NB4 (cell line): ENCODE measurements at regions not wholly inside any gene's neighbourhood (a gene's known extent, or its start where the extent isn't known, plus 50 kb on each side); places are given as distances from the start of the nearest gene placed in this dataset.

Experiments used
- MYC ChIP-seq: IDR thresholded peaks from 2 replicates; pipeline ENCODE4 v1.6.1; 2011; ENCODE audit warnings: low read depth, low read length
- POLR2A ChIP-seq: IDR thresholded peaks from 2 replicates; pipeline ENCODE4 v1.6.1; 2011; ENCODE audit warnings: mild to moderate bottlenecking; ENCODE audit not compliant: insufficient read length; ENCODE audit errors: extremely low read depth
- TF ChIP-seq, protein P1 (sequence below): IDR thresholded peaks from one replicate; pipeline ENCODE4 v1.5.1; 2012; ENCODE audit warnings: low read depth, low read length
- TF ChIP-seq, protein P2 (sequence below): IDR thresholded peaks from 2 replicates; pipeline ENCODE4 v1.6.1; 2011; ENCODE audit warnings: low read depth, low read length

DNA sequence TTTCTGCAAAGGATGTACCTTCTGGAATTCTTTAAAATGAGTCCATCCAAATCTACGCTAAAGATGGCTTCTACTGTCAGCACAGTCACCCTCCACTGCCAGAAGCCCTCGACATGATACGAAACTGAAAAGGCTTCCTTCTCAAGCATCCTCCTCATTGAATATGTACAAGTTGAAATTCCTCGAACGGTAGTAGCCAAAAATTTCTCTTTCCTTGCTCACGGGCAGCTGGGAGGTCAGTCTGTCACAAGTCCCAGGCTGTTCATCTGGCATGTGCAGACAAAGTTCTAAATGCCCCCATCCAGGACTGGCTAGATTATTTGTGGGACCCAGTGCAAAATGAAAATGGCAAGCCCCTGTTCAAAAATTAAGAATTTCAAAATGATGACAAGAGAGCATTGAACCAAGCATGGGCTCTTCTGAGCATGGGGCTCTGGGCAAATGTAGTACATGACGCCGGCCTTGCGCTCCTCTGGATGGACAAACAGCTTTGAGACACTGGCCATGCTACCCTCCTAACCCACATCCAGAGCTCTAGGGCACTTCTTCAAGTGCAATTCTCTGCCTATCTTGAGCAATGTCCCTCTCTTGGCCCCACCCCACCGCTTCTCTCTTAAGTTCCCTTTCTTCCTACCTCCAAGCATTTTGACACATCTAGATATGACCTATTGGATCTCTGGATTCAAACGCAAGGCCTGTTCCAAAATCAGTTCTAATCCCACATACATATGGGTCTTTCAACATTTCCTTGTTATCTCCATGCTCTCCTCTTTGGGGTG, 78.9 kb upstream of the FLT1 start:
- TF ChIP-seq, protein P1, sequence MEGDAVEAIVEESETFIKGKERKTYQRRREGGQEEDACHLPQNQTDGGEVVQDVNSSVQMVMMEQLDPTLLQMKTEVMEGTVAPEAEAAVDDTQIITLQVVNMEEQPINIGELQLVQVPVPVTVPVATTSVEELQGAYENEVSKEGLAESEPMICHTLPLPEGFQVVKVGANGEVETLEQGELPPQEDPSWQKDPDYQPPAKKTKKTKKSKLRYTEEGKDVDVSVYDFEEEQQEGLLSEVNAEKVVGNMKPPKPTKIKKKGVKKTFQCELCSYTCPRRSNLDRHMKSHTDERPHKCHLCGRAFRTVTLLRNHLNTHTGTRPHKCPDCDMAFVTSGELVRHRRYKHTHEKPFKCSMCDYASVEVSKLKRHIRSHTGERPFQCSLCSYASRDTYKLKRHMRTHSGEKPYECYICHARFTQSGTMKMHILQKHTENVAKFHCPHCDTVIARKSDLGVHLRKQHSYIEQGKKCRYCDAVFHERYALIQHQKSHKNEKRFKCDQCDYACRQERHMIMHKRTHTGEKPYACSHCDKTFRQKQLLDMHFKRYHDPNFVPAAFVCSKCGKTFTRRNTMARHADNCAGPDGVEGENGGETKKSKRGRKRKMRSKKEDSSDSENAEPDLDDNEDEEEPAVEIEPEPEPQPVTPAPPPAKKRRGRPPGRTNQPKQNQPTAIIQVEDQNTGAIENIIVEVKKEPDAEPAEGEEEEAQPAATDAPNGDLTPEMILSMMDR, result no peak
- TF ChIP-seq, protein P2, sequence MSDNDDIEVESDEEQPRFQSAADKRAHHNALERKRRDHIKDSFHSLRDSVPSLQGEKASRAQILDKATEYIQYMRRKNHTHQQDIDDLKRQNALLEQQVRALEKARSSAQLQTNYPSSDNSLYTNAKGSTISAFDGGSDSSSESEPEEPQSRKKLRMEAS, result no peak
- TF ChIP-seq POLR2A (no peak), MYC (no peak)
